Astrocyte (in vitro differentiated cells and primary cell): ENCODE measurements at regions not wholly inside any gene's neighbourhood (a gene's known extent, or its start where the extent isn't known, plus 50 kb on each side); places are given as distances from the start of the nearest gene placed in this dataset.
"Not testable (repeated sequence)": the region's sequence is repeated elsewhere in the genome, so short reads cannot be mapped to it uniquely, and the experiment has no call there.

Source experiments
- DNase-seq: peaks from one replicate; pipeline ENCODE4 v3.0.0-alpha.2; 2010; ENCODE audit warnings: low read depth
- FAIRE-seq: peaks from 2 replicates; lab custom pipeline; 2011; peaks lifted over from hg19 to GRCh38; lab: Jason Lieb, UNC
- H2AFZ ChIP-seq: 2 replicates; pipeline ENCODE4 v1.6.0; 2012; ENCODE audit warnings: low read depth, low read length, inconsistent platforms
- H3K27ac ChIP-seq: 2 replicates; pipeline ENCODE4 v1.5.1; 2011; ENCODE audit warnings: low read depth, low read length, inconsistent platforms
- H3K27me3 ChIP-seq: 2 replicates; pipeline ENCODE4 v1.6.0; 2011; ENCODE audit warnings: low read length, inconsistent platforms; ENCODE audit not compliant: insufficient read depth
- H3K36me3 ChIP-seq: 2 replicates; pipeline ENCODE4 v1.5.1; 2011; ENCODE audit warnings: low read length, inconsistent platforms; ENCODE audit not compliant: insufficient read depth
- H3K4me1 ChIP-seq: 2 replicates; pipeline ENCODE4 v1.5.1; 2011; ENCODE audit warnings: low read length, inconsistent platforms; ENCODE audit not compliant: insufficient read depth
- H3K4me2 ChIP-seq: 2 replicates; pipeline ENCODE4 v1.6.0; 2012; ENCODE audit warnings: low read length, inconsistent platforms
- H3K4me3 ChIP-seq: 2 replicates; pipeline ENCODE4 v1.5.1; 2011; ENCODE audit warnings: low read depth, mild to moderate bottlenecking, low read length, inconsistent platforms; ENCODE audit not compliant: insufficient read depth
- H3K79me2 ChIP-seq: 2 replicates; pipeline ENCODE4 v1.6.0; 2012; ENCODE audit warnings: mild to moderate bottlenecking, low read length, inconsistent platforms; ENCODE audit not compliant: insufficient read depth
- H3K9ac ChIP-seq: 2 replicates; pipeline ENCODE4 v1.6.0; 2012; ENCODE audit warnings: mild to moderate bottlenecking, low read length, inconsistent platforms
- H3K9me3 ChIP-seq: 2 replicates; pipeline ENCODE4 v1.5.1; 2012; ENCODE audit warnings: low read depth, mild to moderate bottlenecking, low read length, inconsistent platforms; ENCODE audit not compliant: insufficient read depth
- H4K20me1 ChIP-seq: 2 replicates; pipeline ENCODE4 v1.6.0; 2012; ENCODE audit warnings: low read length, inconsistent platforms; ENCODE audit not compliant: insufficient read depth
- H3K27ac Mint-ChIP-seq: one replicate; pipeline ENCODE4 v1.8.0; 2021; ENCODE audit warnings: mild to moderate bottlenecking, mixed read lengths; ENCODE audit not compliant: unreplicated experiment
- H3K27me3 Mint-ChIP-seq: one replicate; pipeline ENCODE4 v1.8.0; 2021; ENCODE audit warnings: low read depth, mixed read lengths; ENCODE audit not compliant: unreplicated experiment
- H3K36me3 Mint-ChIP-seq: one replicate; pipeline ENCODE4 v1.8.0; 2021; ENCODE audit warnings: low read depth, mixed read lengths; ENCODE audit not compliant: unreplicated experiment
- H3K4me1 Mint-ChIP-seq: one replicate; pipeline ENCODE4 v1.8.0; 2021; ENCODE audit warnings: low read depth, mixed read lengths; ENCODE audit not compliant: unreplicated experiment
- H3K4me3 Mint-ChIP-seq: one replicate; pipeline ENCODE4 v1.8.0; 2021; ENCODE audit warnings: mild to moderate bottlenecking, moderate library complexity, mixed read lengths; ENCODE audit not compliant: unreplicated experiment
- H3K9me3 Mint-ChIP-seq: one replicate; pipeline ENCODE4 v1.8.0; 2021; ENCODE audit warnings: mild to moderate bottlenecking, mixed read lengths; ENCODE audit not compliant: unreplicated experiment
- EZH2 ChIP-seq: IDR thresholded peaks from 2 replicates; pipeline ENCODE4 v1.6.1; 2012; ENCODE audit warnings: mild to moderate bottlenecking, low read length, inconsistent platforms; ENCODE audit not compliant: insufficient read depth
- TF ChIP-seq, protein P1 (sequence below): IDR thresholded peaks from 2 replicates; pipeline ENCODE4 v1.5.1; 2011; ENCODE audit warnings: low read depth, mild to moderate bottlenecking, inconsistent platforms, low read length, moderate library complexity; ENCODE audit not compliant: insufficient read depth

DNA sequence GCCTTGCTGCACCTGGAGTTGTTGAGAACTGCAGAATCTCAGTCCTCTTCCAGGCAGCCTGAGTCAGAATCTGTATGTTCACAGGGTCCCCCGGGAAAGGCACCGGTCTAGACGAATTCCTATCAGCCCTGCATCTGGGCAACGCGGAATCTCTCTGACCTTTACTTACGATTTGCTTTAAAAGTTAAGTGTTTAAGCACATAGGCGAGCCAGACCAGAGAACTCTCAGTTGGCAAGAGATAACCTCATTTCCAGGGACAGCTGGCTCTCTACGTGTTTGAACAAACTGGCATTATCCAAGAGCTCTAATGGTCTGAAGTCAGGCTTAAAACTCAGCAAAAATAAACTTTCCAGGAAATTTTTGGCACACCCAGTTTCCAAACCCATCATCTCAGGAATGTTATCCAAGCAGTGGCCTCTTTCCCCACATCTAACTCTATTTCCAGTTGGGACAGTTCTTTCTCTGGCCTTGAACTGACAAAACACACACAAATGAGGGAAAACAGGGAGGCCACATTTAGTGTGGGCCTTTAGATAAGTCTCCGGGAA, 53.4 kb downstream of the HES1 start:
- no peak overlapping the region for H3K4me2 ChIP-seq
- Mint-ChIP-seq H3K36me3 (no peaks in the 10 kb centered on the region), H3K27ac (no peak overlapping the region), H3K27me3 (peaks cover 46% of the 10 kb centered on the region), H3K4me1 (peaks cover 6% of the 10 kb centered on the region), H3K4me3 (no peak overlapping the region), H3K9me3 (peaks cover 5% of the 10 kb centered on the region)
- no peaks in the 10 kb centered on the region for H3K36me3 ChIP-seq
- no peak for DNase-seq
- no peak for FAIRE-seq
- TF ChIP-seq EZH2, result no peak
- TF ChIP-seq, protein P1, sequence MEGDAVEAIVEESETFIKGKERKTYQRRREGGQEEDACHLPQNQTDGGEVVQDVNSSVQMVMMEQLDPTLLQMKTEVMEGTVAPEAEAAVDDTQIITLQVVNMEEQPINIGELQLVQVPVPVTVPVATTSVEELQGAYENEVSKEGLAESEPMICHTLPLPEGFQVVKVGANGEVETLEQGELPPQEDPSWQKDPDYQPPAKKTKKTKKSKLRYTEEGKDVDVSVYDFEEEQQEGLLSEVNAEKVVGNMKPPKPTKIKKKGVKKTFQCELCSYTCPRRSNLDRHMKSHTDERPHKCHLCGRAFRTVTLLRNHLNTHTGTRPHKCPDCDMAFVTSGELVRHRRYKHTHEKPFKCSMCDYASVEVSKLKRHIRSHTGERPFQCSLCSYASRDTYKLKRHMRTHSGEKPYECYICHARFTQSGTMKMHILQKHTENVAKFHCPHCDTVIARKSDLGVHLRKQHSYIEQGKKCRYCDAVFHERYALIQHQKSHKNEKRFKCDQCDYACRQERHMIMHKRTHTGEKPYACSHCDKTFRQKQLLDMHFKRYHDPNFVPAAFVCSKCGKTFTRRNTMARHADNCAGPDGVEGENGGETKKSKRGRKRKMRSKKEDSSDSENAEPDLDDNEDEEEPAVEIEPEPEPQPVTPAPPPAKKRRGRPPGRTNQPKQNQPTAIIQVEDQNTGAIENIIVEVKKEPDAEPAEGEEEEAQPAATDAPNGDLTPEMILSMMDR, result no peak
- H3K9ac ChIP-seq, result no peak overlapping the region
- H2AFZ ChIP-seq, result no peak overlapping the region
- H3K79me2 ChIP-seq, result no peaks in the 10 kb centered on the region
- no peak overlapping the region for H3K4me3 ChIP-seq
- no peaks in the 10 kb centered on the region for H3K27me3 ChIP-seq
- no peak overlapping the region for H3K27ac ChIP-seq
- H4K20me1 ChIP-seq, result no peaks in the 10 kb centered on the region
- no peaks in the 10 kb centered on the region for H3K9me3 ChIP-seq
- no peaks in the 10 kb centered on the region for H3K4me1 ChIP-seq

DNA sequence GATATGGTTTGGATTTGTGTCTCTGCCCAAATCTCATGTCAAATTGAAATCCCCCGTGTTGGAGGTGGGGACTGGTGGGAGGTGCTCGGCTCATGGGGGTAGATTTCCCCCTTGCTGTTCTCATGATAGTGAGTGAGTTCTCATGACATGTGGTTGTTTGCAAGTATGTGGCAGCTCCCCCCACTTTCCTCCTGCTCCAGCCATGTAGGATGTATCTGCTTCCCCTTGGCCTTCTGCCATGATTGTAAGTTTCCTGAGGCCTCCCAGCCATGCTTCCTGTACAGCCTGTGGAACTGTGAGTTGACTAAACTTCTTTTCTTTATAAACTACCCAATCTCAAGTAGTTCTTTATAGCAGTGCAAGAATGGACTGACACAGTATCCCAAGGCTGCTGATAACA, 55.9 kb downstream of the HES1 start:
- H3K27ac Mint-ChIP-seq, H3K9me3 ChIP-seq, H3K4me2 ChIP-seq, DNase-seq, H4K20me1 ChIP-seq, H3K36me3 ChIP-seq, H3K79me2 ChIP-seq, H3K4me3 ChIP-seq, H3K27me3 ChIP-seq, H3K36me3 Mint-ChIP-seq, H3K9me3 Mint-ChIP-seq, H3K4me1 ChIP-seq, H3K27ac ChIP-seq, FAIRE-seq, H2AFZ ChIP-seq, H3K4me3 Mint-ChIP-seq, H3K9ac ChIP-seq, H3K4me1 Mint-ChIP-seq: not testable (repeated sequence)
- peaks cover 54% of the 10 kb centered on the region for H3K27me3 Mint-ChIP-seq

DNA sequence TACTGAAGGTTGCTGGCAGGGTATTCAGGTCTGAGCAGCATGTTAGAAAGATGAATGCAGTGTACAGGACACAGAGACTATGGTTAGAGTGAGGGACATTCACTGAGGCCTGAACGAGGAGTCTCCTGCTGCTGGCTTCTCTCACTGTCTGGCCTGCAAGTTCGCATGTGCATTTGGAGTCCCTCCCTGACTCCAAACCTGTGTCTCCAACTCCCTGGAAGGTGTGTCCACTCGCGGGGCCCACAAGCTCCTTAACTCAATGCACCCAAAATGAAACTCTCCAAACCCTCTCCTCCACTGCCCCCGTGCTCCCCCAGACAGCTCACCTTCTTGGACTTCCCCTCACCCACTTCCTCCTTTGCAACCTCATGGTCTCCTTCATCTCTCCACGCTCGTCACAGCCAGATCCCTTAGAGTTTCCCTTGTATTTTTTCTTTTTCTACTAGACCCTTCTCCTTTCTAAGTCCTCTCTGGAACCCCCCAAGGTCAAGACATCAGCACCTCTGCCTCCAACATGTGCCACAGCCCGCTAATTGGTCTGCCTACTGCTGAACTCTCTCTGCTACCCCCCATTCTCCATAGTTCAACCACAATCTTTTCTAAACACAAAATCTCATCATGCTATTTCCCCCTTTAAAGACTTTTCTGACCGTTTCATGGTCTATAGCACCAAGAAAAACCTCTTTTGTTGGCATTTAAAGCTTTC, 58.3 kb downstream of the HES1 start:
- DNase-seq (no peak), FAIRE-seq (no peak)
- H3K27me3 ChIP-seq, result peaks cover 4% of the 10 kb centered on the region
- Mint-ChIP-seq H3K4me3 (no peak overlapping the region), H3K27ac (no peak overlapping the region), H3K27me3 (peaks cover 64% of the 10 kb centered on the region), H3K36me3 (no peaks in the 10 kb centered on the region), H3K4me1 (peaks cover 2% of the 10 kb centered on the region), H3K9me3 (peaks cover 11% of the 10 kb centered on the region)
- no peak overlapping the region for H2AFZ ChIP-seq
- no peaks in the 10 kb centered on the region for H3K36me3 ChIP-seq
- no peaks in the 10 kb centered on the region for H3K4me1 ChIP-seq
- no peaks in the 10 kb centered on the region for H3K79me2 ChIP-seq
- no peak overlapping the region for H3K9ac ChIP-seq
- no peaks in the 10 kb centered on the region for H4K20me1 ChIP-seq
- no peak overlapping the region for H3K4me2 ChIP-seq
- no peak for TF ChIP-seq EZH2
- TF ChIP-seq, protein P1, result no peak
- H3K27ac ChIP-seq, result no peak overlapping the region
- no peak overlapping the region for H3K4me3 ChIP-seq
- H3K9me3 ChIP-seq, result no peaks in the 10 kb centered on the region
